ENCODE measurements at regions not wholly inside any gene's neighbourhood (a gene's known extent, or its start where the extent isn't known, plus 50 kb on each side); places are given as distances from the start of the nearest gene placed in this dataset.

GRCh38 chr5:171693412-171693811, 92.2 kb upstream of the SMIM23 start:
- Histone ChIP-seq H3K4me2 (ENCODE audit: low read depth, low read length) (no peak overlapping the region), H4K91ac (ENCODE audit: insufficient read depth, low read depth, low read length) (no peak overlapping the region), H3K9me1 (ENCODE audit: insufficient read depth, low read length) (no peaks in the 10 kb centered on the region; the same call in 1 of the 2 replicates), H3K14ac (replicated peaks; ENCODE audit: low read depth, low read length) (no peak overlapping the region), H2AK5ac (ENCODE audit: low read depth, low read length) (no peak overlapping the region), H3K9me3 (ENCODE audit: control insufficient read depth, insufficient read depth, low read length) (no peaks in the 10 kb centered on the region), H2BK5ac (ENCODE audit: low read depth, low read length, poor library complexity, severe bottlenecking) (no peak overlapping the region), H3K4me1 (ENCODE audit: control insufficient read depth, insufficient read depth, low read length) (no peaks in the 10 kb centered on the region), H3K36me3 (ENCODE audit: control insufficient read depth, insufficient read depth, low read length) (no peaks in the 10 kb centered on the region), H4K5ac (ENCODE audit: low read depth, low read length) (no peak overlapping the region), H3K27me3 (ENCODE audit: control insufficient read depth, insufficient read depth, low read length) (peaks cover 20% of the 10 kb centered on the region), H3K56ac (ENCODE audit: extremely low read depth, insufficient read depth, low read length) (no peak overlapping the region), H2BK20ac (ENCODE audit: low read depth, low read length) (no peak overlapping the region), H4K20me1 (ENCODE audit: insufficient read depth, low read length) (no peaks in the 10 kb centered on the region), H2AK9ac (replicated peaks; ENCODE audit: low read depth, low read length, poor library complexity) (no peak overlapping the region), H3K27ac (ENCODE audit: insufficient read depth, low read length) (no peak overlapping the region), H2BK120ac (ENCODE audit: low read depth, low read length) (no peak overlapping the region), H3K4ac (ENCODE audit: low read depth, low read length) (no peak overlapping the region), H2BK15ac (ENCODE audit: low read depth, low read length) (no peak overlapping the region), H3K23ac (ENCODE audit: low read depth, low read length) (no peak overlapping the region), H4K8ac (ENCODE audit: low read depth in 2 of 2, low read length in 2 of 2) (no peak overlapping the region), H3K9ac (ENCODE audit: low read depth, low read length) (no peak overlapping the region), H3K4me3 (ENCODE audit: insufficient read depth, low read depth, low read length) (no peak overlapping the region), H3K79me1 (ENCODE audit: low read depth in 1 of 2, low read length in 2 of 2) (no peaks in the 10 kb centered on the region), H2AFZ (replicated peaks; ENCODE audit: low read length, poor library complexity) (no peak overlapping the region), H3K18ac (ENCODE audit: low read depth, low read length) (no peak overlapping the region)
- no peak for DNase-seq
- intact Hi-C loops (cut with micrococcal nuclease): no loop called here
- no peak for ATAC-seq (ENCODE audit: low read depth)
- CTCF ChIA-PET: no interaction called here
- no TSS peak for BruUV-seq (replicated peaks)
- dilution Hi-C loops (cut with HindIII; ENCODE audit: low sequenced_read_pairs, unreplicated experiment): no loop called here
- POLR2A ChIA-PET (ENCODE audit: unreplicated experiment): no interaction called here
- WGBS, 2 experiments (ENCODE audit: extremely low coverage in 2 of 2, insufficient read length in 1 of 2): 49% methylated on average over 3 of the region's 3 CpGs; no CpG with 5 or more reads in 1 of the 2 experiments
- TF ChIP-seq SMC3 (IDR thresholded peaks at IDR 0.05; ENCODE audit: low read depth, low read length): no peak
- TF ChIP-seq CHD1 (IDR thresholded peaks at IDR 0.05; ENCODE audit: low read depth, low read length): no peak
- TF ChIP-seq CTCF (conservative IDR thresholded peaks at IDR 0.05; ENCODE audit: low read depth, low read length): no peak
- TF ChIP-seq POLR2A (IDR thresholded peaks at IDR 0.05; ENCODE audit: low read depth, low read length): no peak
- in situ Hi-C loops (cut with MboI; ENCODE audit: low sequenced_read_pairs): no loop called here
